Coronary artery (tissue), 2 donors: ENCODE measurements at regions not wholly inside any gene's neighbourhood (a gene's known extent, or its start where the extent isn't known, plus 50 kb on each side); places are given as distances from the start of the nearest gene placed in this dataset.

Experiments
- DNase-seq: peaks from one replicate; pipeline ENCODE4 v3.0.0-alpha.2; 2017; ENCODE audit warnings: low spot score
- H3K27ac ChIP-seq, 2 donors: fragments of 200-600 bp; sonication (generic); one replicate each; pipeline ENCODE4 v1.5.1; 2016 to 2019
- H3K4me3 ChIP-seq: fragments of 200-600 bp; sonication (generic); 2 replicates; pipeline ENCODE4 v1.5.1; 2016; ENCODE audit warnings: mild to moderate bottlenecking, moderate library complexity
- TF ChIP-seq, protein P1 (sequence below): fragments of 200-600 bp; sonication (generic); IDR thresholded peaks from one replicate; pipeline ENCODE4 v1.5.1; 2019; ENCODE audit warnings: antibody characterized with exemption

DNA sequence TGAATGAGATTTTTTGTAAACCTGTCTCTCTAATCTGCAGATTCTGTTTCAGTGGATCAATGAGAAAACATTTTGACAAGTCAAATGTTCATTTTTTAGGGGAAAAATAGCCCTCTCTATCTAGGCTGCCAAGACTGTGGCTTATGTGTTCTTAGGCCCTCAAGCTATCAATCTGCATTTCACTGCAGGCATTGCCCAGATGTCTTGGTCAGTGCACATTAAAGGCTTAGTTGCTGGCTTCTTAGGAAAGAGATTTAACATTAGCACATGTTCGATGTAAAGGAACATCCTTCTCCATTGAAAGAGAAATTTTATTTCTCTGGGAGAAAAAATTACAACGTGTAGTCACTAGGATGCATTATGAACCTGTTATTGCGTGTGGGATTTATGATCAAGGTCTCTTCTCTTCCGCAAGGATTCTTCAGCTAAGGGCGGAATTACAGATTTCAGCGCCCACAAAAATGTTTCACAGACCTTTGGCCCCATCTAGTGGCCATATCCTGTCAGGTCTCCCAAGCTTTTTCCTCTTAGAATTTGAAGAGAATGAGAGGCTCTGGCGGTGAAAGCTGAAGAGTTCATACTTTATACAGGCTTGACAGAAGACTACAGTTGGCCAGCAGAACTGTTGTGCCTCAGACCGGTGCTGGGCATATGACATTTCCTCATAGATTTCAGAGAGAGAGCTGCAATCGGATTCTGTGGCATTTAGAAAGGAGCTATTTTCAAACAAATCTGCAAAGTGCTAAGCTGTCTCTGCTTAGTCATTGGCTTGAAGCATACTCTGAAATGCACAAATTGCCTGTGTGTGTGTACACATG lies 144.6 kb upstream of the NOCT start:
- H3K4me3 ChIP-seq: no peak overlapping the region
- TF ChIP-seq, protein P1, sequence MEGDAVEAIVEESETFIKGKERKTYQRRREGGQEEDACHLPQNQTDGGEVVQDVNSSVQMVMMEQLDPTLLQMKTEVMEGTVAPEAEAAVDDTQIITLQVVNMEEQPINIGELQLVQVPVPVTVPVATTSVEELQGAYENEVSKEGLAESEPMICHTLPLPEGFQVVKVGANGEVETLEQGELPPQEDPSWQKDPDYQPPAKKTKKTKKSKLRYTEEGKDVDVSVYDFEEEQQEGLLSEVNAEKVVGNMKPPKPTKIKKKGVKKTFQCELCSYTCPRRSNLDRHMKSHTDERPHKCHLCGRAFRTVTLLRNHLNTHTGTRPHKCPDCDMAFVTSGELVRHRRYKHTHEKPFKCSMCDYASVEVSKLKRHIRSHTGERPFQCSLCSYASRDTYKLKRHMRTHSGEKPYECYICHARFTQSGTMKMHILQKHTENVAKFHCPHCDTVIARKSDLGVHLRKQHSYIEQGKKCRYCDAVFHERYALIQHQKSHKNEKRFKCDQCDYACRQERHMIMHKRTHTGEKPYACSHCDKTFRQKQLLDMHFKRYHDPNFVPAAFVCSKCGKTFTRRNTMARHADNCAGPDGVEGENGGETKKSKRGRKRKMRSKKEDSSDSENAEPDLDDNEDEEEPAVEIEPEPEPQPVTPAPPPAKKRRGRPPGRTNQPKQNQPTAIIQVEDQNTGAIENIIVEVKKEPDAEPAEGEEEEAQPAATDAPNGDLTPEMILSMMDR: peak; percentile 78
- no peak for DNase-seq
- no peak overlapping the region for H3K27ac ChIP-seq

DNA sequence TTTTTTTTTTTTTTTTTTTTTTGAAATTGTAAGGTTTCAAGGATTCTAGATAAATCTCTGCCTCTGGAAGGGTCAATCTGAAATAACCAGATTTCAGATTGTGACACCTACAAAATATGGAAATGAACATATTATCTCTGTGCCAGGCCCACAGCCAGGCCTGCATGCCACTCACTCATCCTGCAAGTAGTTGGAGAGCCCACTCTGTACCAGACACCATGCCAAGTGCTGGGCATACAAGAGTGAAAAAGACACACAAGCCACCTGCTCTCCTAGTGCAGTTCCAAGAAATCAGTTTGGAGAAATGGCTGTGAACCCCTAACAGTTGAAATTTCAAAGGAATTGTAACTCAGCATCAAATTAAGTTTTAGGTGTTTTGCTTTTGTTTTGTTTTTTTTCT lies 145.9 kb upstream of the NOCT start:
- TF ChIP-seq, protein P1: no peak
- no peak overlapping the region for H3K27ac ChIP-seq
- H3K4me3 ChIP-seq: no peak overlapping the region
- no peak for DNase-seq

DNA sequence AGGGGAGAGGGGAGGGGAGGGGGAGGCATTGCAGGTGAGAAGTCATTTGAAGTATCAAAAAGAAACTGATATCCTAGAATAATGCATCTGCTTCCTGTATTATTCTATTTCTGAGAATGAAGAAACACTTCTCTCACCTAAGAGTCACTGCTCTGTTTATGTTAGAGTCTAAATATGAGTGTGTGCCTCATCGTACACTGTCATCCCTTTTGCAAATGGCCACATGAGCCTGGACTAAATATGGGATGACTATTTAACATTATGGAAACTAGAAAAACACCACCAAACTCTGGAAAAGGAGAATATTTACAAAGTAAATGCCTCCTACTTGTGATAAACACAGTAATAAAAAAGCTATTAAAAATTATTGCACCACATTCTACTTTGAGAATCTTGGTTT lies 146.4 kb upstream of the NOCT start:
- no peak overlapping the region for H3K27ac ChIP-seq
- TF ChIP-seq, protein P1: no peak
- H3K4me3 ChIP-seq: no peak overlapping the region
- DNase-seq: no peak

DNA sequence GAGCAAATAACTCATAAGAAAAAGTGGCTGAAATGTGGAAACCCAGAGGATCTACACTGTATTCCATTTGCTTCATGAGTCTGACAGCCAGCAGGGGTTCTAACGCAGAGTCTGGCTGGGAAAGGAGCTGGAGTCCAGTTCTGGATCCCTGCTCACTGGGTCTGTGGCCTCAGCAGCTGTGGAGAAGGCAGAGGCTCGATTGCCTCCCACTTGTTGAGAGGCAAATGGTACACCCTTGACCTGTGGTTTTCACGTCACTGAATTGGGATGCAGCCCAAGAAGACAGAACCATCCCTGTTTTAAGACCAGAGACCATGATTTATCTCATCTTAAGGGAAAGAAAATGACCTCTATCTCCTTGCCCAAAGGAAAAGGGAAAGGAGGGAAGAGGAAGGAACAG lies 147.0 kb upstream of the NOCT start:
- H3K27ac ChIP-seq: no peak overlapping the region
- H3K4me3 ChIP-seq: no peak overlapping the region
- TF ChIP-seq, protein P1: no peak
- no peak for DNase-seq

DNA sequence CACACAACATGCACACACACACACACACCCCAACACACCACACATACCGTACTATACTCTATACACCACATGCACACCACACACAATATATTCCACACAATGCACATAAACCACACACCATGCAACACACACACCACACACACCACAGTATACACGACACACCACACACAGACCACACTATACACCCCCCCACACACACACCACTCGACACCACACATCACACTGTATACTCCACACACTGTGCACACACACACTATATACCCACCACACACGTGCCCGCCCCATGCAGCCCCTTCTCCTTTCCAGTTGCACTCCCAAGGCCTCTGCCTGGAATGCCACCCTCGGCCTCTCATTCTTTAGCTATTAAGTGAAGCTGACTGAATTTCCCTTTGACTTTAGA lies 148.2 kb upstream of the NOCT start:
- no peak for DNase-seq
- H3K4me3 ChIP-seq: no peak overlapping the region
- TF ChIP-seq, protein P1: no peak
- no peak overlapping the region for H3K27ac ChIP-seq

DNA sequence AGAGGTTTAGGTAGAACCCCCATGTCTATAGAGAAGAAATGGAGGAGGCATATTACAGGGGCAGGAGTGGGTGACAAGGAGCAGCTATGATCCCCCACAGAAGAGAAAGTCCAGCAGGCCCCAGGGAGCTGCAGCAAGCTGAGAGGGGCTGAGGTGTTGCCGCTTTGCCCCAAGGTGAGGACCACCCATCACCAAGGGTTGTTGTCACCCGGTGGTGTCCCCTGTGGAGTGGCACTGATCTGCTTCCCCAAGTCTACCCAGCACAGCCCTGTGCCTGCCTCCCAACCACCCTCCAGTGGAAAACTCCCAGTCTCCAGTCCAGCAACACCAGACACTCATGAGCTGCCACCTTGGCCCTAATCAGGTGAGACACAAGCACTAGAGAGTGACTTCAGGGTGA lies 149.3 kb upstream of the NOCT start:
- Histone ChIP-seq H3K4me3 (no peak overlapping the region), H3K27ac (no peak overlapping the region)
- no peak for DNase-seq
- TF ChIP-seq, protein P1: no peak

DNA sequence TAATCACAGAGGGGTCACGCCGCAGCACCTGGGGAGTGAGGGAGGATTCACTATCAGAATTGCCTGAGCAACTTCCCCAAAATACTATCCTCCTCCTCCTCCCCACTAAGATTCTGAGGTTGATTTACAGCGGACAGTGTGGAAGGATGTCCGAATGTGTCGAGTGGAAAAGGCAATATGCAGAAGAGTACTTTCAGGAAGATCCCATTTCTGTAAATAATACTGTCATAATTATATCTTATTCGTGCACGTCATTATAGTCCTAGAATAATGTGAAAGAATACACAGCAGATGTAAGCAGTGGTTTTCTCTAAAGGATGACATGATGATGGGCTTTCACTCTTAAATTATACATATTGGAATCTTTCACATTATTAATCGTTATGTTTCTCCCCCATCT lies 149.8 kb upstream of the NOCT start:
- DNase-seq: no peak
- Histone ChIP-seq H3K27ac (no peak overlapping the region), H3K4me3 (no peak overlapping the region)
- TF ChIP-seq, protein P1: no peak
